ENCODE measurements at regions not wholly inside any gene's neighbourhood (a gene's known extent, or its start where the extent isn't known, plus 50 kb on each side); places are given as distances from the start of the nearest gene placed in this dataset.

DNA sequence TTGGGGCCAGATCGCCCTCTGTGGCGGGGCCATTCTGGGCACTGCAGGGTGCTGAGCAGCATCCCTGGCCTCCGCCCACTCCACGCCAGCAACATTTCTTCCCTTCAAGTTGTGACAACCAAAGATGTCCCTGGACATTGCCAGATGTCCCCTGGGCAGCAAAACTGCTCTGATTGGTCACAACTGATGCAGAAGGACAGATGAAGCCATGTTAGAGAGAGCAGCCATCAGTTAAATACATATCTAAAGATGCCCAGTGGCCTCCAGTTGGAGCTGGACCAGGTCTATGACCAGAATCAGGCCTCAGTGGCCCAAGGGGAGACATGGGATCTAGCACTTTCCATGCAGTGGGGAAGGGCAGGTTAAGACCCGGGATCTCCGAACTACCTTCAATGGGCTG, 125.7 kb downstream of the PTPRS start:
- Mint-ChIP-seq H3K4me1 (ENCODE audit: unreplicated experiment) (no peaks in the 10 kb centered on the region), H3K9me3 (ENCODE audit: unreplicated experiment) (peaks cover 12% of the 10 kb centered on the region), H3K36me3 (ENCODE audit: unreplicated experiment) (peaks cover 67% of the 10 kb centered on the region), H3K27me3 (ENCODE audit: unreplicated experiment) (no peaks in the 10 kb centered on the region), H3K4me3 (ENCODE audit: unreplicated experiment) (no peak overlapping the region), H3K27ac (ENCODE audit: unreplicated experiment) (no peak overlapping the region)
- TF ChIP-seq CTCF (IDR thresholded peaks at IDR 0.05), result no peak
- no peak for DNase-seq (ENCODE audit: extremely low spot score, unreplicated experiment)

DNA sequence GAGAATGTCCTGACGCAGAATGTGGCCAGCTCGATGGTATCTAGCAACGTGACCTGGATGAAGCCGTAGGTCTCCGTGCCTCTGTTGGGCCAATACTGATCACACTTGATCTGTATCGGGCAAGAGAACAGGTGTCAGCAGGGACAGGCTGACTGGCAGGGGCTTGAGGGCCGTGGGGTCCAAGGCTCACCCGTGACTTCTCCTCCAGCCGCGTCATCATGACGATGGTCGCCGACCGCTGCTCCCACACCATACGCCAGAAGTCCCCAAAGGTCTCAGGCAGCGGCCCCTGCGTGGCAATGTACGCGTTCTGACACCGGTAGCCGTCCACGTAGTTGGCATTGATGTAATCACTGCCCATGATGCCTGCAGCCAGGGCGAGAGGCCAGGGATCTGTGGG, 126.2 kb downstream of the PTPRS start:
- Mint-ChIP-seq H3K9me3 (ENCODE audit: unreplicated experiment) (peaks cover 12% of the 10 kb centered on the region), H3K36me3 (ENCODE audit: unreplicated experiment) (peaks cover 62% of the 10 kb centered on the region), H3K4me1 (ENCODE audit: unreplicated experiment) (no peaks in the 10 kb centered on the region), H3K27me3 (ENCODE audit: unreplicated experiment) (no peaks in the 10 kb centered on the region), H3K27ac (ENCODE audit: unreplicated experiment) (no peak overlapping the region), H3K4me3 (ENCODE audit: unreplicated experiment) (no peak overlapping the region)
- no peak for DNase-seq (ENCODE audit: extremely low spot score, unreplicated experiment)
- no peak for TF ChIP-seq CTCF (IDR thresholded peaks at IDR 0.05)

- H3K4me3 Mint-ChIP-seq (ENCODE audit: unreplicated experiment), result no peak overlapping the region
- no peaks in the 10 kb centered on the region for H3K27me3 Mint-ChIP-seq (ENCODE audit: unreplicated experiment)
- peaks cover 12% of the 10 kb centered on the region for H3K9me3 Mint-ChIP-seq (ENCODE audit: unreplicated experiment)
- H3K36me3 Mint-ChIP-seq (ENCODE audit: unreplicated experiment), result peaks cover 55% of the 10 kb centered on the region
- H3K4me1 Mint-ChIP-seq (ENCODE audit: unreplicated experiment), result no peaks in the 10 kb centered on the region
- H3K27ac Mint-ChIP-seq (ENCODE audit: unreplicated experiment), result no peak overlapping the region
- no peak for DNase-seq (ENCODE audit: extremely low spot score, unreplicated experiment)
- TF ChIP-seq CTCF (IDR thresholded peaks at IDR 0.05), result no peak
Measured at GRCh38 chr19:5213667-5214066, 126.9 kb downstream of the PTPRS start.

DNA sequence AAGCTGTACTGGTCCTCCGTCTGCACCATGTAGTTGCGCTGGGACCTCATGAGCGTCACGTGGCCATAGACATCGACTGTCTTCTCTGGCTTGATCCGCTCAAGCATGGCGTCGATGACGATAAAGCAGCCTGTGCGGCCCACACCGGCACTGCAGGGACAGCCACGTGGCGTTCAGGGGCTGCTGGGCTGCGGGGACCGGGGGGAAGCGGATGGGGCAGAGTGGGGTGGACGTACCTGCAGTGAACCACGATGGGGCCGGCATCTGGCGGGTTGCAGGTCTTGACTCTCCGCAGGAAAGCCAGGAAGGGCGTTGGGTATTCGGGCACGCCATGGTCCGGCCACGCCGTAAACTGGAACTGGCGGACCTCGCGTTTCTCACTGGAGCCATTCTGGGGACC, 128.5 kb downstream of the PTPRS start:
- Mint-ChIP-seq H3K9me3 (ENCODE audit: unreplicated experiment) (peaks cover 7% of the 10 kb centered on the region), H3K4me1 (ENCODE audit: unreplicated experiment) (no peaks in the 10 kb centered on the region), H3K27me3 (ENCODE audit: unreplicated experiment) (no peaks in the 10 kb centered on the region), H3K27ac (ENCODE audit: unreplicated experiment) (no peak overlapping the region), H3K4me3 (ENCODE audit: unreplicated experiment) (no peak overlapping the region), H3K36me3 (ENCODE audit: unreplicated experiment) (peaks cover 48% of the 10 kb centered on the region)
- no peak for TF ChIP-seq CTCF (IDR thresholded peaks at IDR 0.05)
- DNase-seq (ENCODE audit: extremely low spot score, unreplicated experiment), result no peak

- peaks cover 4% of the 10 kb centered on the region for H3K9me3 Mint-ChIP-seq (ENCODE audit: unreplicated experiment)
- TF ChIP-seq CTCF (IDR thresholded peaks at IDR 0.05), result no peak
- DNase-seq (ENCODE audit: extremely low spot score, unreplicated experiment), result no peak
- no peak overlapping the region for H3K27ac Mint-ChIP-seq (ENCODE audit: unreplicated experiment)
- peaks cover 2% of the 10 kb centered on the region for H3K4me1 Mint-ChIP-seq (ENCODE audit: unreplicated experiment)
- peaks cover 46% of the 10 kb centered on the region for H3K36me3 Mint-ChIP-seq (ENCODE audit: unreplicated experiment)
- H3K4me3 Mint-ChIP-seq (ENCODE audit: unreplicated experiment), result no peak overlapping the region
- H3K27me3 Mint-ChIP-seq (ENCODE audit: unreplicated experiment), result no peaks in the 10 kb centered on the region
Measured at GRCh38 chr19:5211217-5211822, 129.3 kb downstream of the PTPRS start.
